HG03139 (cell line): ENCODE measurements at regions not wholly inside any gene's neighbourhood (a gene's known extent, or its start where the extent isn't known, plus 50 kb on each side); places are given as distances from the start of the nearest gene placed in this dataset.
"Not testable (repeated sequence)": the region's sequence is repeated elsewhere in the genome, so short reads cannot be mapped to it uniquely, and the experiment has no call there.

Source experiments
- ATAC-seq: cut with Tn5 transposase; IDR thresholded peaks from one replicate; pipeline ENCODE4 v1.9.1; 2021; ENCODE audit not compliant: unreplicated experiment

GRCh38 chr1:120240181-120240580 is 63.9 kb upstream of the SEC22B start:
- not testable (repeated sequence) for ATAC-seq

- ATAC-seq = not testable (repeated sequence)
Observed at GRCh38 chr1:120239351-120239750, 63.0 kb upstream of the SEC22B start.

DNA sequence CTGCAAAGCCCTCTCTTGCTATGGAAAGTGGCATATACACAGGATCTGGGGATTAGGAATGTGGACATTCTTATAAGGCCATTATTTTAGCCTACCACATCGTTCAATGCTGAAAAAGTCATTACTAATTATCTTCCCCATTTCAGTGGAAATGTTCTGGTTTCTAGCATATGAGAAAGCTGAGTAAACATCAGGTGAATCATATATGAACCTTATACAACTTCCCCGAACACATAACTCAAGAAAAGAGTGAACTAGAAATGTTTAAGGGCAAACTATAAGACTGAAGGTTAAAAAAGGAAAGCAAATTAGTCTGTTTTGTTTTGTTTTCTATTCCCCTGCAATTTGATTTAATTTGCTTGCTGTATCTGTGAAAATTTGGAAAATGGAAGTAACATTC is 62.5 kb upstream of the SEC22B start:
- not testable (repeated sequence) for ATAC-seq

- ATAC-seq = not testable (repeated sequence)
Observed at GRCh38 chr1:120233661-120234018, 57.3 kb upstream of the SEC22B start.

DNA sequence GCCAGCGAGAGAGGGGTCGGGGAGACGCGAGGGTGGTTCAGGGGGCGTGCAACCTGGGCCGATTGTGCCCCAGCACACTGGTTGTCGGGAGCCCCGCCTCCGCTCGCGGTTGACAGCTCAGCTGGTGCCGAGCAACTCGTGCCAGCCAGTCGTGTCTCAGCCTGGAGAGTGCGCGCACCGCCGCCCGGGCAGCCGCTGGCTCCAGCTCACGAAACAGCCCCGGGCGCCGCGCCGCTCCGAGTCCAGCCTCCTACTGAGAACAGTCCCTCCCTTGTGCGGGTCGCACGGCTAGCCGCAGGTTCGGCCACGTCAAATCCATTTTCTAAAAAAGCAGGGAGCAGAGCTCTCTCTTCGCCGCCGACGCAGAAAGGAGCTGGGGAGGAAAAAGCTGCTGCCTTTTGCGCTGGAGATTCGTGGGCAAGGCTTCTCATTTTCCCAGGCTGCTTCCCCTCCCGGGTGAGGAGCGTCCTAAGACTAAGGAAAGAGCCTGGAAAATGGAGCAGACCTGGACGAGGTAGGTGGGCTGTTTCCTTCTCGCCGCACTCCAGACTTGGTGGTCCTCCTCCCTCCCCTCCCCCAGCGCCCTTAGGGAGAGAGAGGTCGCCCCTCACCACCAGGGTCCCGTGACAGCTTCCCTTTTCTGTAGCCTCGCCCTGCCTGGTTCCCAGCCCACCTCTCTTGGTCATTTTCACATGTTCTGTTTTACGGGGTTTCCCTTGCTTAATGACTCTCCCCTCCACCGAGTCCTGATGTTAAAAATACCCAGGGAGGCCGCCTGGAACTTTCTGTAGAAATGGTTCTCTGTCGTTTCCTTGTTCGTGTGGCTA is 56.7 kb upstream of the SEC22B start:
- not testable (repeated sequence) for ATAC-seq

- not testable (repeated sequence) for ATAC-seq
Observed at GRCh38 chr1:120229835-120230234, 53.5 kb upstream of the SEC22B start.
